ENCODE measurements at regions not wholly inside any gene's neighbourhood (a gene's known extent, or its start where the extent isn't known, plus 50 kb on each side); places are given as distances from the start of the nearest gene placed in this dataset.

DNA sequence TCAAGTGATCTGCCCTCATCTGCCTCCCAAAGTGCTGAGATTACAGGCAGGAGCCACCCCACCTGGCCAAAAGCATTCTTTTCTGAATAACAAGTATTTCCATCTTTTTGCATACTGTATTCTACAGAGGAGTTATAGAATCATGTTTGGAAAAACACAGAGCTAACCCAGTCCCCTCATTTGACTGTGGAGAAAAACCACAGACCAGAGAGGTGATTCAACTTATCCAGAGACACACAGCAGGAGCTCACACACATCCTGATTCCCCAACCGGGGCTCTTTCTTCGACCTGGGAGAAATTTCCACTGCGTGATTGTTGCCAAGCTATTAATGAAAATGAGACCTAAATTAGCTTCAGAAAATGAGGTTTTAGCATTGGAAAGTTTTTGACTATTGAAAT, 176.1 kb upstream of the TLE3 start:
- in situ Hi-C loops (cut with MboI) (no loop called here), intact Hi-C loops (cut with micrococcal nuclease) (no loop called here)
- Histone ChIP-seq H3K4me2 (ENCODE audit: insufficient read depth, low read length) (no peak overlapping the region), H3K36me3 (ENCODE audit: control insufficient read depth, insufficient read depth, low read length) (no peaks in the 10 kb centered on the region), H4K20me1 (replicated peaks; ENCODE audit: control insufficient read depth, insufficient read depth, low read length) (no peaks in the 10 kb centered on the region; the same call in 1 of the 2 replicates), H3K9me1 (ENCODE audit: control insufficient read depth, insufficient read depth, low read length) (no peaks in the 10 kb centered on the region), H2AFZ (ENCODE audit: low read depth, low read length) (no peak overlapping the region), H3K9ac (ENCODE audit: insufficient read depth in 1 of 2, low read depth in 2 of 2, low read length in 2 of 2) (no peak overlapping the region), H3K4me3 (no peak overlapping the region), H3K4me1 (replicated peaks in 1 of 2; ENCODE audit: control insufficient read depth in 2 of 2, insufficient read depth in 2 of 2, low read length in 2 of 2) (no peaks in the 10 kb centered on the region), H3K27ac (ENCODE audit: extremely low read depth, low read depth, low read length) (no peak overlapping the region), H3K9me3 (replicated peaks; ENCODE audit: control insufficient read depth, insufficient read depth, low read depth, low read length) (no peaks in the 10 kb centered on the region), H3K79me2 (ENCODE audit: control insufficient read depth, insufficient read depth, low read length) (no peaks in the 10 kb centered on the region), H3K27me3 (ENCODE audit: control insufficient read depth in 2 of 2, insufficient read depth in 2 of 2, low read length in 2 of 2) (peaks cover 12 to 47% of the 10 kb centered on the region in 2 experiments; a peak in 4 of 5 replicates)
- BruUV-seq (replicated peaks) = no TSS peak
- ATAC-seq = no peak
- no peak for DNase-seq (ENCODE audit: extremely low read depth in 1 of 4, low spot score in 3 of 4)
- no peak for FAIRE-seq
- CTCF ChIA-PET (ENCODE audit: low intra/inter-chr PET ratio) = no interaction called here
- WGBS (ENCODE audit: insufficient coverage, low coverage, missing lambda C conversion rate) = 4% methylated on average over 3 of the region's 3 CpGs
- POLR2A ChIA-PET = interaction anchor here (1.4 kb wide), 1 partner anchor 16 kb away, joined by 3 read pairs; no protein-coding TSS in a partner anchor
- TF ChIP-seq, protein P1, sequence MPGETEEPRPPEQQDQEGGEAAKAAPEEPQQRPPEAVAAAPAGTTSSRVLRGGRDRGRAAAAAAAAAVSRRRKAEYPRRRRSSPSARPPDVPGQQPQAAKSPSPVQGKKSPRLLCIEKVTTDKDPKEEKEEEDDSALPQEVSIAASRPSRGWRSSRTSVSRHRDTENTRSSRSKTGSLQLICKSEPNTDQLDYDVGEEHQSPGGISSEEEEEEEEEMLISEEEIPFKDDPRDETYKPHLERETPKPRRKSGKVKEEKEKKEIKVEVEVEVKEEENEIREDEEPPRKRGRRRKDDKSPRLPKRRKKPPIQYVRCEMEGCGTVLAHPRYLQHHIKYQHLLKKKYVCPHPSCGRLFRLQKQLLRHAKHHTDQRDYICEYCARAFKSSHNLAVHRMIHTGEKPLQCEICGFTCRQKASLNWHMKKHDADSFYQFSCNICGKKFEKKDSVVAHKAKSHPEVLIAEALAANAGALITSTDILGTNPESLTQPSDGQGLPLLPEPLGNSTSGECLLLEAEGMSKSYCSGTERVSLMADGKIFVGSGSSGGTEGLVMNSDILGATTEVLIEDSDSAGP (CRISPR knock-in tag; IDR thresholded peaks at IDR 0.05) = no peak
- TF ChIP-seq ZNF282 (CRISPR knock-in tag; IDR thresholded peaks at IDR 0.05) (no peak), ZNF79 (CRISPR knock-in tag; IDR thresholded peaks at IDR 0.05; ENCODE audit: low read depth) (no peak), POLR2A (conservative IDR thresholded peaks at IDR 0.05) (no peak), MTA1 (IDR thresholded peaks at IDR 0.05; ENCODE audit: borderline replicate concordance) (no peak), BMI1 (IDR thresholded peaks at IDR 0.05; ENCODE audit: low read length) (no peak), ZNF133 (CRISPR knock-in tag; IDR thresholded peaks at IDR 0.05) (no peak), SLC30A9 (CRISPR knock-in tag; IDR thresholded peaks at IDR 0.05) (no peak), PTTG1 (tag; IDR thresholded peaks at IDR 0.05; ENCODE audit: low read depth) (no peak), BACH1 (tag; IDR thresholded peaks at IDR 0.05) (no peak), NR1H2 (CRISPR knock-in tag; IDR thresholded peaks at IDR 0.05) (no peak)
- TF ChIP-seq, protein P2, sequence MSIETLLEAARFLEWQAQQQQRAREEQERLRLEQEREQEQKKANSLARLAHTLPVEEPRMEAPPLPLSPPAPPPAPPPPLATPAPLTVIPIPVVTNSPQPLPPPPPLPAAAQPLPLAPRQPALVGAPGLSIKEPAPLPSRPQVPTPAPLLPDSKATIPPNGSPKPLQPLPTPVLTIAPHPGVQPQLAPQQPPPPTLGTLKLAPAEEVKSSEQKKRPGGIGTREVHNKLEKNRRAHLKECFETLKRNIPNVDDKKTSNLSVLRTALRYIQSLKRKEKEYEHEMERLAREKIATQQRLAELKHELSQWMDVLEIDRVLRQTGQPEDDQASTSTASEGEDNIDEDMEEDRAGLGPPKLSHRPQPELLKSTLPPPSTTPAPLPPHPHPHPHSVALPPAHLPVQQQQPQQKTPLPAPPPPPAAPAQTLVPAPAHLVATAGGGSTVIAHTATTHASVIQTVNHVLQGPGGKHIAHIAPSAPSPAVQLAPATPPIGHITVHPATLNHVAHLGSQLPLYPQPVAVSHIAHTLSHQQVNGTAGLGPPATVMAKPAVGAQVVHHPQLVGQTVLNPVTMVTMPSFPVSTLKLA (conservative IDR thresholded peaks at IDR 0.05) = no peak
